Effector CD8-positive, alpha-beta T cell (primary cell): ENCODE measurements at regions not wholly inside any gene's neighbourhood (a gene's known extent, or its start where the extent isn't known, plus 50 kb on each side); places are given as distances from the start of the nearest gene placed in this dataset.
"Not testable (repeated sequence)": the region's sequence is repeated elsewhere in the genome, so short reads cannot be mapped to it uniquely, and the experiment has no call there.

Experiments
- DNase-seq: peaks from one replicate; lab custom pipeline; 2025; lab: John Stamatoyannopoulos, UW

GRCh38 chr19:14328406-14328805 lies 52.8 kb upstream of the ADGRE5 start:
- no peak for DNase-seq

GRCh38 chr19:14327061-14327460 lies 54.2 kb upstream of the ADGRE5 start:
- DNase-seq: not testable (repeated sequence)

GRCh38 chr19:14325863-14326262 lies 55.4 kb upstream of the ADGRE5 start:
- DNase-seq: no peak

- DNase-seq: no peak
These were observed 56.1 kb upstream of the ADGRE5 start for GRCh38 chr19:14325134-14325533.

DNA sequence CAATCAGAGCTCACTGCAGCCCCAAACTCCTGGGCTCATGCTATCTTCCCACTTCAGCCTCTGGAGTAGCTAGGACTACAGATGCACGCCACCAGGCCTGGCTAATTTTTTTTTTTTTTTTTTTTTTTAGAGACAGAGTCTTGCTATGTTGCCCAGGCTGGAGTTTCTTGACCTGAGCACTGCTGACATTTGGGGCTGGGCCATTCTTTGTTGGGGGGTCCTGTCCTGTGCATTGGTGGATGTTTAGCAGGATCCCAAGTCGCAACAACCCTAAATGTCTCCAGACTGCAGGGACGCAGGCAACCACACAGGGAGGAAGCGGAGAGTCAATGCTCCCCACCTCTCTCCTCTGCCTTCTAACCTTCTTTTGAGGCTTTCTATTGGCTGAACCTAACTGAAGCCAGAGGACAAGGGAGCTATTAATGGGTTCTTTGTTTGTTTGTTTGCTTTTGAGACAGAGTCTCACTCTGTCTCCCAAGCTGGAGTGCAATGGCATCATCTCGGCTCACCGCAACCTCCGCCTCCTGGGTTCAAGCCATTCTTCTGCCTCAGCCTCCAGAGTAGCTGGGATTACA lies 58.3 kb upstream of the ADGRE5 start:
- no peak for DNase-seq

DNA sequence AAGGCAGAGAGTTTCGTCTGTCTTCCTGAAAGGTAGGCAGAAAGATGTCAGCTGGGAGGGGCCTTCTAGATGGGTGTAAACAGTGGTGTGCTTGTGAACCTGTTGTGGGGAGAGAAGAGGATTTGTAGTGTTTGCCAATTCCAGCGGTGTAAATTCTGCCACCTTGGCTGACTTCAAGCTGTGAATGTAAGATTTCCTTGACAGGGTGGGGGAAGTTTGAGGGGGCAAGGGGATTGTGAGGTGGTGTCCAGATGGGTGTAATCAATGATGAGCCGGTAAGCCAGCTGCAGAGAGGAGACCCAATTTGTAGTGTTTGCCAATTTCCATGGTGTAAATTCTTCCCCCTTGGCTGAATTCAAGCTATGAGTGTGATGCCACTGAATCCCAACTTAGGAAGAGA lies 61.0 kb upstream of the ADGRE5 start:
- no peak for DNase-seq

DNA sequence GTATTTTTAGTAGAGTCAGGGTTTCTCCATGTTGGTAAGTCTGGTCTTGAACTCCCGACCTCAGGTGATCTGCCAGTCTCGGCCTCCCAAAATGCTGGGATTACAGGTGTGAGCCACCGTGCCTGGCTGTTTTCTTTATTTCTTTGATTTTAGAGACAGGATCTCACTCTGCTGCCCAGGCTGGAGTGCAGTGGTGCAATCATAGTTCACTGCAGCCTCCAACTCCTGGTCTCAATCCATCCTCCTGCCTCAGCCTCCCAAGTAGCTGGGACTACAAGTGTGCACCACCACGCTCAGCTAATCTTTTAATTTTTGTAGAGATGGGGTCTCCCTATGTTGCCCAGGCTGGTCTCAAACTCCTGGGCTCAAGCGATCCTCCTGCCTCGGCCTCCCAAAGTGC lies 61.5 kb upstream of the ADGRE5 start:
- not testable (repeated sequence) for DNase-seq

- no peak for DNase-seq
These were observed 62.4 kb upstream of the ADGRE5 start for GRCh38 chr19:14318873-14319272.

DNA sequence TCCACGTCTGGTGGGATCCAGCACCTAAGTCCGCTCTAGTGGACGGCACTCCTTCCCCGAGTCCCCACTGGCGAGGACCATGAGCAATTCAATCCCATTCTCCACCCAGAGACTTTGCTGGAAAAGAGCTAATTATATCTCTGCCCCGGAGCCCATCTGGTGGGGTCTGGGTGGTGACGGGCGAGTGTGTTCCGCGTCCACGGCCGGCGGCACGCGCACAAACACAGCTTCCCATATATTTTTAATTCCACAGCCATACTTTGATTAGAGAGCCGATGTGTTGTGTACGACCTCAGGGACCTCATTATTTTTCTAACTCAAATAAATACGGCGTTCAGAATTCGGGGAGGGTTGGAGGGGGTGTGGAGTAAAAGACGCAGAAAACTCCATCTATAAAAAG lies 64.1 kb upstream of the ADGRE5 start:
- DNase-seq: no peak

DNA sequence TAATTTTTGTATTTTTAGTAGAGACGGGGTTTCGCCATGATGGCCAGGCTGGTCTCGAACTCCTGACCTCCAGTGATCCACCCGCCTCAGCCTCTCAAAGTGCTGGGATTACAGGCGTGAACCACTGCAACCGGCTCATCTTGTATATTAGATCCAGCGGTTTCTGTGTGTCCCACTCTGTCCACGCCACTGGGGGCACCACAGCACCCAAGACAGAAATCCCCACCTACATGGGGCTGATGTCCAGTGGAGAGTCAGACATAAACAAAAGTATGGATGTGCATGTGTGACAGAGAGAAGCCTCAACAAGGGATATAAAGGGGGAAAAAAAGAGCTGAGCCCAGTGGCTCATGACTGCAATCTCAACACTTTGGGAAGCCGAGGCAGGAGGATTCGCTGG lies 65.8 kb upstream of the ADGRE5 start:
- no peak for DNase-seq

GRCh38 chr19:14310055-14310454 lies 71.2 kb upstream of the ADGRE5 start:
- no peak for DNase-seq

- DNase-seq: no peak
These were observed 75.5 kb upstream of the ADGRE5 start for GRCh38 chr19:14305706-14306105.

DNA sequence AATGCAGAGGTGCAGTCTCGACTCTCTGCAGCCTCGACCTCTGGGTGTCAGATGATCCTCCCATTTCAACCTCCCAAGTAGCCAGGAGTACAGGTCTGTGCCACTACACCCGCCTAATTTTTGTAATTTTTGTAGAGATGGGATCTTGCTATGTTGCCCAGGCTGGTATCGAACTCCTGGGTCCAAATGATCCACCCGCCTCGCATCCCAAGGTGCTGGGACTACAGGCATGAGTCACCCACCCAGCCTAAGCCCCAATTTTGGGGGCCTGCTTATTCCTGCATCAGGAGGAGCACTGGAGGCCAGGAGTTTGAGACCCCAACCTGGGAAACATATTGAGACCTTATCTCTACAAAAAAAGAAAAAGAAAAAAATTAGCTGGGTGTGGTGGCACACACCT lies 80.1 kb upstream of the ADGRE5 start:
- no peak for DNase-seq

GRCh38 chr19:14300303-14300702 lies 80.9 kb upstream of the ADGRE5 start:
- no peak for DNase-seq

DNA sequence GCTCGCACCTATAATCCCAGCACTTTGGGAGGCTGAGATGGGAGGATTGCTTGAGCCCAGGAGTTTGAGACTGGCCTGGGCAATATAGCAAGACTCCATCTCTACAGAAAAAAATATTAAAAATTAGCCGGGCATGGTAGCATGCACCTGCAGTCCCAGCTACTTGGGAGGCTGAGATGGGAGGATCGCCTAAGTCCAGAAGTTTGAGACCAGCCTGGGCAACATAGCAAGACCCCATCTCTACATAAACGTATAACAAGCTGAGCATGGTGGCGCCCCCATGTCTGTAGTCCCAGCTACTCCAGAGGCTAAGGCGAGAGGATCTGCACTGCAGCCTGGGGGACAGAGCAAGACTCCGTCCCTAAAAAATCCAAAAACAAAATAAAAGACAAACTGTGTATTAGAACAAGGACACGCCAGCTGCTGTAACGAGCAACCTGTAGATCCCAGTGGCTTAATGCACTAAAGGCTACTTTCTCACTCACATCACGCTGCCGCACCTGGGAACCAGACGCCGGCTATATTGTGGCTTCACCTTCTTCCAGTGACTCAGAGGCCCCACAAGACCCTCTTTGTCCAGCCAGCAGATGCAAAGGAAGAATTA lies 81.9 kb upstream of the ADGRE5 start:
- not testable (repeated sequence) for DNase-seq

DNA sequence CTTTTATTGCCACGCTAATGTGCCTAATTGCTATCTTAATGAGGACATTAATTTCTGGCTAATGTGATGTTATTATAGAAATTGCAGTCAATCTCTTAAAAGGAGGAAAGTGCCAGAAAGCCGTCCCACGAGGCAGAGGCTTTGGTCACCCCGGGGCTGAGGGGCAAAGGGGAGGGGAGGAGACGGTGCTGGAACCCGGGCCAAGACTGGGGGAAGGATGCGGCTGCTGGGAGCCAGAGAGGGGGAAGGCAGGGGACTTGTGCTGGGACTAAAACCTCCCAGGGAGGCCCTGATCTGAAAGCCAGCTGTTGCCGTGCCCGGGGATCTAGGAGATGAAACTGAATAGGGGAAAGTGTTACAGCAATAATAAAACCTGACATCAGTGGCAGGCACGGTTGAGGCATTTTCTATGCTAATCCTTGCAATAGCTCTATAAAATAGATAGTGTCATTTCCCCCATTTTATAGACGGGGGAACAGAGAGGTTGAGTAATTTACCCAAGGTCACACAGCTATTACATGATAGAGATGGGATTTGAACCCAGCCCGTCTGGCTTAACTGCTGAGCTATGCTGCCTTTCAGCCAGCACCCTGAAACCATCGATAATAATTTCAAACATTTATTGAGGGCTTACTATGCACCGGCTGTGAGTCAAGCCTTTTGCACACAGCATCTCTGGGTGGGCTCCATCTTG lies 83.2 kb upstream of the ADGRE5 start:
- not testable (repeated sequence) for DNase-seq

DNA sequence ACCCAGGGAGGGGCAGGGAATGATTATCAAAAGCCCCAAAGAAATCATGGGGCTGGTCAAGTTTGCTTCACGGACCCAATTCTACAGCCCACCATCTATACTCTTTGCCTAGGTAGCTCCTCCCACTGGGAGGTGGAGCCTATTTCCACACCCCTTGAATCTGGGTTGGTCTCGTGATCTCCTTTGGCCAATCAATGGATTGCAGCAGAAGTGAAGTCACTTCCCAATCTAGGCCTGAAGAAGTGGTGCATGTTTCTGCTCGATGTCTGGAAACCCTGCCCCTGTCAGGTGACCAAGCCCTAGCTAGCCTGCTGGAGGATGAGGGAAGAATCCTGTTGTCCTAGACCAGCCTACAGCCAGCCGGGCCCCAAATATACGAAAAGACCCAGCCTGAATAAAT lies 86.3 kb upstream of the ADGRE5 start:
- peak; percentile 4 for DNase-seq

DNA sequence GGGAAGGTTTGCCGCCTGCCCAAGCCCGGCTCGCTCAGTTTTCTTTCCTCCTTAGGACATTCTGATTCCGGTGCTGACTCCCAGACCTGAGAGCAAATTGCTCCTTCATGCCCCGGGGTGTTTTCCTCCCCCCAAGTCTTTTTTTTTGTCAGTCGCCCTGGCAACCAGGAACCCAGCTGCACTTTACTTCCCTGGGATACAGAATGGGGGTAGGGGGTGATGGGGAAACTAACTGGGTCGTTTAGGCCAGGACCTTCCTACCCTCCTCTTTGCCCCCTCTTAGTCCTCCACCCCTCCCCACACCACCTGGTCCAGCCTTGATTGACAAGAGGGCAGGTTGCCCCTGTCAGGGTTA lies 87.5 kb upstream of the ADGRE5 start:
- not testable (repeated sequence) for DNase-seq

DNA sequence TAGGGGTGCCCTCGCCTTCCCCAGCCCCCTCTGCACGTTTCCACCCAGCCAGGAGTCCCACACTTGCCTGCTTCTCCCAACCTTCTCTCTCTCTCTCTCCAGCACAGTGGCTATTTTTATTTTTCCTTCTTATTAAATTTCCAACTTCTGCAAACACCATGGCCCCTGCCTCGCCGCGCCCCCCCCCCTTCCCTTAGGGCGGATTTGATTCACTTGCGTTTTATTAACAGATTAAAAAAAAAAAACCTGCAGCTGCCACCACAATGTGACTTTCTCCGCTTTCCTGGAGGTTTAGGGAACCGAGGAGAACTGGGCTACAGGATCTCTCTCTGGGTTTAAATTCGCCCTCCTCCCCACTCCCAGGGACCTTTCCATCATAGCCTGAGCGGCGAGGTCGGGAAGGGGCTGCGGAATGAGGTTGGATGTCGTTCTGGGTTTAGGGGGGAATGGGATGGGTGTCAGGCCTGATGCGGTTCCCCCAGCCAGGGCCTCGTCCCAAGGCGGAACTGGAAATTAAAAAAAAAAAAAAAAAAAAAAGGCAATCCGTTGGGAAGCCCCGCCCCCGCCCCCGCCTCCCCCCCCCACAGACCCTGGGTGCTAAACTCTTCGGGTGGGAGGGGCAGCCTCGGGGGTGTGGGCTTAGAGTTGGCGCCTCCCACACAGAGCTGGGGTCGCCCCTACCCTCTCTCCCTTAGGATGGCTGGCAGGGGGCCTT lies 87.3 kb upstream of the ADGRL1 start:
- not testable (repeated sequence) for DNase-seq

- DNase-seq: not testable (repeated sequence)
These were observed 83.8 kb upstream of the ADGRL1 start for GRCh38 chr19:14289810-14290209.

- not testable (repeated sequence) for DNase-seq
These were observed 81.9 kb upstream of the ADGRL1 start for GRCh38 chr19:14287837-14288236.

GRCh38 chr19:14286594-14286993 lies 80.6 kb upstream of the ADGRL1 start:
- not testable (repeated sequence) for DNase-seq

DNA sequence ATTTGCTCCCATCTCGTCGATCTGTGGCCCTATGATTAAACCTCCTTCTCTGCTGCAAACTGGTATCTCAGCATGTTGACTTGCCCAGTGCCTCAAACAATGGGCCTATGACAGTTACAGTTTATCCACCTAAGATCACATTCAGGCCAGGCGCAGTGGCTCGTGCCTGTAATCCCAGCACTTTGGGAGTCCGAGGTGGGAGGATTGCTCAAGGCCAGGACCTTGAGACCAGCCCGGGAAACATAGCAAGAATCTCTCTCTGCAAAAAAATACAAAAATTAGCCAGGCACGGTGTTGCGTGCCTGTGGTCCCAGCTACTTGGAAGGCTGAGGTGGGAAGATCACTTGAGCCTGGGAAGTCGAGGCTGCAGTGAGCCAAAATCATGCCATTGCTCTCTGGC lies 79.8 kb upstream of the ADGRL1 start:
- not testable (repeated sequence) for DNase-seq
